ENCODE measurements at regions not wholly inside any gene's neighbourhood (a gene's known extent, or its start where the extent isn't known, plus 50 kb on each side); places are given as distances from the start of the nearest gene placed in this dataset.
"Not testable (repeated sequence)": the region's sequence is repeated elsewhere in the genome, so short reads cannot be mapped to it uniquely, and the experiment has no call there.

DNA sequence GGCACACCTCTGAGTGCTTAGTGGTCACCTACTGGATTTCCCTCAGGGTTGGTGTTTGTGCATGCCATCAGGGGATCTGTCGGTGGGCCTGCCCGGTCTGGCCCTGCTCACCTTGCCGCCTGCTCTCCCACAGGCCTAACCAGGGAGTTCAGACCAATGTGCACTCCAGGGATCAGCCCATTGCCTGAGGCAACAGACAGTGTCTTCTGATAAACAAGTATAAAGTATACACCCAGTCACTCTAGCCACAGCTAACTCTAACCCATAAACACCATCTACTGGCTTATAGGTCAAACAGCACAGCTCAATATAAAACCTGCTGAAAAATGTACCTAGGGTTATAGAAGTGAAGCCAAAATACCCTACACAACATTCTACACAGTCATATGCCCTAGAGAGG, 1300.0 kb downstream of the PLA2G4A start:
- DNase-seq (ENCODE audit: low read depth) = no peak
- no peak overlapping the region for H3K4me3 ChIP-seq (ENCODE audit: low read depth, low read length)

DNA sequence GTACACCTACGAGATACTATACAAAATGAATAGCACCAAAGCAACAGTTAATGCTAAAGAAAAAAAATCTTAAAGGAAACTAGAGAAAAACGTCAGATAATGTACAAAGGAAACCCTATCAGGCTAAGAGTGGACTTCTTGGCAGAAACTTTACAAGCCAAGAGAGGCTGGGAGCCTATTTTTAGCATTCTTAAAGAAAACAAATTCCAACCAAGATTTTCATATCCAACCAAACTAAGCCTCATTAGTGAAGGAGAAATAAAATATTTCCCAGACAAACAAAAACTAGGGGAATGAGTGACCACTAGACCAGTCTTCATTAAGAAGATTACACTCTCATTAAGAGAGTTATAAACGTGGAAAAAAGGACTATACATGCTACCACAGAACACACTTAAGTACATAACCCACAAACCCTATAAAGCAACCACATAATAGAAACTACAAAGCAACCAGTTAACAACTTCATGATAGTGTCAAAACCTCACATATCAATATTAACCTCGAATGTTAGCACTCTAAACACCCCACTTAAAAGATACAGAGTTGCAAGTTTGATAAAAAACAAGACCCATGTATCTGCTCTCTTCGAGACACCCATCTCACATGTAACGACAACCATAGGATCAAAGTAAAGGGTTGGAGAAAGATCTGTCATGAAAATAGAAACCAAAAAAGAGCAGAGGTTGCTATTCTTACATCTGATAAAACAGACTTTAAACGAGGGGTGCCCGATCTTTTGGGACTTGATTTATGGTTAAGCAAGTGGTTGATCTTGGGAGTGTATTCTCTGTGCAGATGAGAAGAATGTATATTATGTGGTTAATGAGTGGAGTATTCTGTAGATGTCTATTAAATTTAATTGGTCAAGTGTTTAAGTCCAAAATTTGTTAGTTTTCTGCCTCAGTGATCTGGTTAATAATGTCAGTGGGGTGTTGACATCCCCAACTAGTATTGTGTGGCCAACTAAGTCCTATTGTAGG, 1301.4 kb downstream of the PLA2G4A start:
- DNase-seq (ENCODE audit: low read depth) = no peak
- H3K4me3 ChIP-seq (ENCODE audit: low read depth, low read length) = no peak overlapping the region

DNA sequence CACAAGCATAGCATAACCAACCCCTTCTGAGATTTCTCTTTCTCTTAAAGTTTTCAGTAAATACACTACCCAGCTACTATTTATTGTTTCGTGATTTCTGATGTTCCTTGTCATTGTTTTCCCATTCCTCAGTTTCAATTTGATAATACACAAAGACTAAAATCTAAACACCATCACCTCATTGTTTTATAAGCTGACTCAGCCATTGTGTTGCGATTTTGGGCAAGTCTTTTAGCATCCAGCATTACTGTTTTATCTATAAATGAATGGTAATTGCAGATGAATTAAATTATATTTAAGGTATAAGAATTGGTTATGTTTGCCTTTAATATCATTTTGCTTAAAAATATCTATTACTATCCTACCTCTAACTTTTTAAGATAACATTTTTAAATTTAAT, 1308.5 kb downstream of the PLA2G4A start:
- H3K4me3 ChIP-seq (ENCODE audit: low read depth, low read length) = no peak overlapping the region
- no peak for DNase-seq (ENCODE audit: low read depth)

DNA sequence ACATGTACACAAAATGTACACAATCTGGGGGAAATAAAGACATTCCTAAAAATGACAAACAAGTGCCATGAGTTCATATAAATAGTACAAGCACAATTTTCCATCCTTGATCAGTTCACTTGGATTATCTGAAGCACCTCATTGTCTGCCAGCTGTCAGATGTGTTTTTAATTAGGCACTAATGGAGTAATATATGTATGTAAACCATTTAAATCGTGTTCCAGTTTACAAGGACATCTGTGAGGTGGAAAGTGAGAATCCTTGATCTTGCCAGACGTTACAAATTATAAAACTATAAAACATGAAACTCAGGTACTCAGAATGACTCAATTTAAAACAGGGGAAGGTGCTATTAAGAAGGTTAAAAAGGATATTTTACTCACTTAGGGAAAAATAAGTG, 1312.2 kb downstream of the PLA2G4A start:
- DNase-seq (ENCODE audit: low read depth) = no peak
- no peak overlapping the region for H3K4me3 ChIP-seq (ENCODE audit: low read depth, low read length)

DNA sequence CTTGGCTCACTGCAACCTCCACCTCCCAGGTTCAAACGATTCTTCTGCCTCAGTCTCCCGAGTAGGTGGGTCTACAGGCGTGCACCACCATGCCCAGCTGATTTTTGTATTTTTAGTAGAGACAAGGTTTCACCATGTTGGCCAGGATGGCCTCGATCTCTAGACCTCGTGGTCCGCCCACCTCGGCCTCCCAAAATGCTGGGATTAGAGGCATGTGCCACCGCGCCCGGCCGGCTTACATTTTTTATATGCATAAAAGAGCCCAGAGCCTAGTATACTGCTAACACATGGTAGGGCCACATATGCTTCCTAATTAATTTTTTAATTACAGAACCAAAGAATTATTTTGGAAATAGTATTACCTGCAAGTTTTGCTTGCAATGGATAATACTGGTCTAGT, 1325.4 kb downstream of the PLA2G4A start:
- H3K4me3 ChIP-seq (ENCODE audit: low read depth, low read length) = no peak overlapping the region
- DNase-seq (ENCODE audit: low read depth) = no peak

DNA sequence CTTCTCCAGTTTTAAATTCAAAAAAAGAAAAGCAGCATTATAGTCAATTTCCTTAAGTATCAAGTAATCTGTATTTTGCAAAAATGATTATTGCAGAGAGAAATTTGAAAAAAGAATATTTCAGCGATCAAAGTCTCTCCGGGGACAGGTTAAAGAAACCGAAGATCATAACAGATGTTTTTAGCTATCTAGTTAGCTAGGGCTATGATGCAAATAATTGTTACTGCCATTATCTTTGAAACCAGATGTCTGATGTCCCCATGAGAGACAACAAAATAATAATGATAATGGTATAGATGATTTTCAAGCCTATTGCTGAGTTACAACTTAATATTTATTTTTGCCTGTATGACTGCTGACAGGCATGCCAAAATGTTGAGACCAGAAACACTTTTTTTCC, 1326.0 kb downstream of the PLA2G4A start:
- no peak for DNase-seq (ENCODE audit: low read depth)
- no peak overlapping the region for H3K4me3 ChIP-seq (ENCODE audit: low read depth, low read length)

DNA sequence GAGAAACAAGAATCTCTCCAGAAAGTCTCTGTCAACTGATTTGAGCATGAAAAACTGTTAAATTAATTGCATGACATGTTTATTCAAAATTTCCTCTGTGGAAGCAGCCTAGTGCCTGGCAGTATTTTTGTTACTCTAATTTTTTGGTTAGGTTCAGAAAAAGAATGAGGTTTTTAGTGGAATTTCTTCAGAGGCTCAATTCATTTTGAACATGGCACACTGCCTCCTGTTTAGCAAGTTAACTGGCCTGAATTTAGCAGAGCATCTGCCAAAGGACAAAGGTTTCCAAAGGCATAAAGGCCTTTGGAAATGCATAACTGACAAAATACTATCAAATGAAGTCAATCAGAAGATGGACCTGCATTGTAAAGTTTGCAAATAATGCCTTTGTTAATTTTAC, 1326.5 kb downstream of the PLA2G4A start:
- H3K4me3 ChIP-seq (ENCODE audit: low read depth, low read length) = no peak overlapping the region
- DNase-seq (ENCODE audit: low read depth) = no peak

DNA sequence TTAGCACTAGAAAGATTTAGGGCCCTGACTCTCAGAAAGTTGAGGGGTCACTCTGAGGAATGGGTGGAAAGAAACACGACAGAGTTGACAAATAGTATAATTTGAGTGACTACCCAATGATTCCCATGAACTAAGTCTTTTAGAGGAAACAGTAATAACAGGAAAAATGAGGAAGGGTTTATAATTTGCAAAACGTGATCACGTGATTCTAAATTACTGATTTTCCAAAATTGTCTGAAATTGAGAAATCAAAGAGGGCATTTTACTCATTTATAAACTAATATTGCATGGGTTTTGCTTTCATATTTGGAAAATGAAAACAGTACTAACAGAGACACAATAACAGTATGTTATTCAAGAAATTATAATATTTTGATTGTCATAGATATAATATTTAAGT, 1335.7 kb downstream of the PLA2G4A start:
- no peak for DNase-seq (ENCODE audit: low read depth)
- no peak overlapping the region for H3K4me3 ChIP-seq (ENCODE audit: low read depth, low read length)

DNA sequence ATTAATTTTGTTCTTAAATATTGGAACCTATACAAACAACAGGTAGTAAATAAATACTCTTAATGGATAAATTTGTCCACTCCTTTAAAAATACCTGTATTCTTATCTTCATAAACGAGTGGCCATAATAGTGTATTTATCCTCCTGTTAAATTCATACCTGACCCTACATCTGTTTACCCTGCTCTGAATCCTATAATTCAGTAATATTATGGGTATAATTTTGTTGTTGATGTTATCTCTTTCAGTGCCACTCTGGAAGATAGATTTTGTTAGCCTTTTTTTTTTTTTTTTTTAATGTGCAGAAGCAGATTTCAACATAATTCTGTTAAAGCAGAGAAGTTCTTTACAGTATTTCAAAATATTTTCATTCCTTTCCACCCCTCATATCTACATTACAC, 1337.9 kb downstream of the PLA2G4A start:
- no peak overlapping the region for H3K4me3 ChIP-seq (ENCODE audit: low read depth, low read length)

DNA sequence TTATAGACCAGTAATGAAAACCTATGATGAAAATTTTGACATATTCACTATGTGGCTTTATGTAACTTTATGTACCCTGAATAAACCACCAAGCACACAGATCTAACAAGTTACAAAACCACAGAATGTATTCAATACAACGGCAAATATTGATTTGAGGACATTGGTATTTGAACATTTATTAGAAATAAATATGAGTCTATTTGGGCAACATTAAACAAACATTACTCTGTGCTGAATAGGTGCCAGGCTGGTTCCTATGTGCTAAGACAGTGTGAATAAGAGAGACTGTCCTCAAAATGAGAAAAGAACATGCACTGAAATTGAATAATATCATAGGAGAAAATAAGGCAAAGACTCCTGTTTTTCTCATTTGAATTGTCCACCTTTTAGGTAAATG, 1341.2 kb downstream of the PLA2G4A start:
- DNase-seq (ENCODE audit: low read depth) = no peak
- no peak overlapping the region for H3K4me3 ChIP-seq (ENCODE audit: low read depth, low read length)

More for the DNA sequence above, 1337.9 kb downstream of the PLA2G4A start:
- DNase-seq (ENCODE audit: low read depth) = no peak

DNA sequence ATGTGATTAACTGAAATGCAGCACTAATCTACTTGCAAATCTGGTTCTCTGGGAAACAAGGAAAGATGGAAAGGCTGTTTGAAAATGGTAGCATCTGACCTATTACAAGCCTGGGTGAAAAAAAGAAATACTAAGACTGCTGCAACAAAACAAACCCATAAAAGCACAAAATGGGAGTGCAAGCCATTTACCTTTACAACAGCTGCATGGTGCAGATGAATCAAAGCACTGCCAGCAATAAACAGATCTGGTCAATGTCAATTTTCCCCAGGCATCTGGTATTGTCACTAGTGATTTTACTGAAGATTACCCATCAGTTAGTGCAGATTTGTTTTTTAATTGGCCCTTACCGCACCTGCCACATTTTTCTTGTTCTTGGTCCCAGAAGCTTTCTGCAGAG, 1341.7 kb downstream of the PLA2G4A start:
- DNase-seq (ENCODE audit: low read depth) = no peak
- H3K4me3 ChIP-seq (ENCODE audit: low read depth, low read length) = no peak overlapping the region

DNA sequence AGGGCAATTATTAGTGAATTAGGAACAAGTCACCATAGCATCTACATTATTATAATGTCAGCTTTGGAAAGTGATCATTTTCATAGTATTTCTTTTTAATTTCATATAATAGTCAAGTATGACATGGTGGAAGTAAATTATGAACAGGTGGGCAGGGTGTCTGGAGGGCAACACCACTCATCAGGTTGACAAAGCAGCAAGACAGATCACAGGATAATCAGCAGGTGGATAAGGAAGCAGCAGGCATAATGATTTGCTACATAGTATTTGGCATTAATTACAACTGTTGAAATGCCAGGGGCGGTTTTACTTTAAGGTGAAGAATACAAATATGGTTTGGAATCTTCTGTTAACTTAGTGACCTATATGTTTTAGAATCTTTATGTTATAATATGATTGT, 1342.2 kb downstream of the PLA2G4A start:
- no peak overlapping the region for H3K4me3 ChIP-seq (ENCODE audit: low read depth, low read length)
- DNase-seq (ENCODE audit: low read depth) = no peak

DNA sequence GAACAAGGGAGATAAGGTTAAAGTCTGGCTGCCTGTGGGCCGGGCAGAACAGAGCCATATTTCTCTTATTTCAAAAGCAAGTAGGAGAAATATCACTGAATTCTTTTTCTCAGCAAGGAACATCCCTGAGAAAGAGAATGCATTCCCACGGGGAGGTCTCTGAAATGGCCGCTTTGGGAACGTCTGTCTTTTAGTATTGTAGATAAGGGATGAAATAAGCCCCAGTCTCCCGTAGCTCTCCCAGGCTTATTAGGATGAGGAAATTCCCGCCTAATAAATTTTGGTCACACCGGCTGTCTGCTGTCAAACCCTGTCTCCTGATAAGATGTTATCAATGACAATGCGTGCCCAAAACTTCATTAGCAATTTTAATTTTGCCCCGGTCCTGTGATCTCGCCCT, 1353.3 kb downstream of the PLA2G4A start:
- H3K4me3 ChIP-seq (ENCODE audit: low read depth, low read length); DNase-seq (ENCODE audit: low read depth): not testable (repeated sequence)

DNA sequence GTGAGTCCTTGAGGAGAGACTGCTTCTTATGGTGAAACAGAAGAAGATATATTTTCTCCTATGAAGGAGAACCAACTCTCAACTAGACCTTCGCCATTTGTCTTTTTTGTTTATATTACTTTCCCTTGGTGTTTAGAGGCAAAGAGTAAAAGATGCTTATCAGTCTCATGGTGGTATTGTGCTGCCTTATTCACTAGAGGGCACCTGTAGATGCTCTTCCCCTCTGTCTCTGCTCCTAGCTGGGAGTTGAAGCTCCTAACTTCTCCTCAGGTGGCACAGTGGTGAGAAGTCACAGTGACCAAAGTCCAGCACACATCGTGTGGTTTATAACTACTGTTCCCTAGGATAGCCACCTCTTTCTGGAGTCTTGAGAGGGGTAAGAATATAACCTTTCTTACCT, 1359.6 kb downstream of the PLA2G4A start:
- no peak for DNase-seq (ENCODE audit: low read depth)

DNA sequence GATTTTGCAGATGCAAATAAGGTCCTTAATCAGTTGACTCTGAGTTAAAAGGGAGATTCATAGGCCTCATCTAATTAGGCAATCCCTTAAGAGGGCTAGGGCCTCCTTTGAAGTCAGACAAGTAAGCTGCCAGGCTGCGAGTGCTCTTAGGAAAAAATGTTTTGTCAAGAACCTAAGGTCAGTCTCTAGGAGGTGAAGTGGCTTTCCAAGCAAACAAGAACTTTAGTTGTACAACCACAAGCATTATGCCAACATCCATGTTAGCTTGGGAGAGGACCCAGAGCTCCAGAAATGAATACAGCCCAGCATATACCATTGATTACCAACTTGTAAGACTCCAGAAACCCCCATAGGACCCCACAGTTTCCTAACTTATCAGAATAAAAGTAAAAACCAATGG, 1366.2 kb downstream of the PLA2G4A start:
- no peak for DNase-seq (ENCODE audit: low read depth)
- no peak overlapping the region for H3K4me3 ChIP-seq (ENCODE audit: low read depth, low read length)

More for the DNA sequence above, 1359.6 kb downstream of the PLA2G4A start:
- no peak overlapping the region for H3K4me3 ChIP-seq (ENCODE audit: low read depth, low read length)

DNA sequence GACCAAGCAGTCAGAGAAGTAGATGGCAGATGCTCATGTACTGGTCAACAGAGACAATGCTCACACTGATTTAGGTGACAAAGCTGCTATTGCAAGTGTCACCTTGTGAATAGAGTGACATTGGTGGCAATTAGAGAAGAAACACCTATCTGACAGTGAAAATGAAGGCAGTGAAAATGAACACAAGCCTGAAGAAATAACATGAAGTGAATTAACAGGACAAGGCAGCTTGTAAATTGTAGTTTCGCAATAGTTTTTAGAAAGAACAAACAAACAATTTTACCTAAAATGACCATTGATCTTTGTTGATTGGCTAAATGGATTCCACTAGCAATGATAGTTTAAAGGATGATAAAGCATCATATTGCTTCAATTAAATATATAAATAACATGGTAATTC, 1389.5 kb downstream of the PLA2G4A start:
- no peak for DNase-seq (ENCODE audit: low read depth)
- no peak overlapping the region for H3K4me3 ChIP-seq (ENCODE audit: low read depth, low read length)

DNA sequence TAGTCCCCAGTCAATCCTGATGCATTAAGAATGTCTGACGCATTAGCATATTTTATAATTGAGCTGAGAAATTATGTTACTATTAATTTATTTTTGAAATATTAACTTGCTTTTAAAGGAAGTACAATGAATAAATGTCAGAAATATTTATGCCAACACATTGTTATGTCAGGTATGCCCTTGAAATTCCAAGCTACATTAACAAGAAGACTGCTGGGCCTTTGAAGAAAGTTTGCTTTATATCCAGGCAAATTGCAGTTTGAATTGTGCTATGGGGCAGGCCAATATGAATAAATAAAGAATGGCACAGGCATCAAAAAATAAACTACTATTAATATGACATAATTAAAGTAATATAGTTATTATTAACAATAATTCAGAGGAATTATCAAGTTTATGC, 1391.3 kb downstream of the PLA2G4A start:
- no peak overlapping the region for H3K4me3 ChIP-seq (ENCODE audit: low read depth, low read length)
- no peak for DNase-seq (ENCODE audit: low read depth)

DNA sequence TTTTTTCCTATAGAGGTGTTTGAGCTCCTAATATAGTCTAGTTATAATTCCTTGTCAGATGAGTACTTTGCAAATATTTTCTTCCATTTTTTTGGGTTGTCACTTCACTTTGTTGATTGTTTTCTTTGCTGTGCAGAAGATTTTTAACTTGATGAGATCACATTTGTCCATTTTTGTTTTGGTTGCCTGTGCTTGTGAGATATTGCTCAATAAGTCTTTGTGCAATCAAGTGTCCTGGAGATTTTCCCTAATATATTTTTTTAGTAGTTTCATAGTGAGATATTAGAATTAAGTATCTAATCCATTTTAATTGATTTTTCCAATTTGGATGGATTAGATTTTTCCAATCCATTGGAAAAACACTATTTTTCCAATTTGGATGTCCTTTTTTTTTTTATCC, 1395.5 kb downstream of the PLA2G4A start:
- DNase-seq (ENCODE audit: low read depth) = no peak

DNA sequence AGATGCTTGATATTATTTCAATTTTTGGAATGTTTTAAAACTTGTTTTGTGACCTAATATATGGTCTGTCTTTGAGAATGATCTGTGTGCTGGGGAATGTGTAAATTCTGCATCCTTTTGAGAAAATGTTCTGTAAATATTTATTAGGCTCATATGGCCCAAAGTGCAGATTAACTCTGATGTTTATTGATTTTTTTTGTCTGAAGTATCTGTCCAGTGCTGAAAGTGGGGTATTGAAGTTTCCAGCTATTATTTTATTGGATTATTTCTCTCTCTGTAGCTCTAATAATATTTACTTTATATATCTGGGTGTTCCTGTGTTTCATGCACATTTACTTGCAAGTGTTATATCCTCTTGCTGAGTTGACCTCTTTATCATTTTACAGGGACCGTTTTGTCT, 1397.2 kb downstream of the PLA2G4A start:
- H3K4me3 ChIP-seq (ENCODE audit: low read depth, low read length) = no peak overlapping the region
- no peak for DNase-seq (ENCODE audit: low read depth)

More for the DNA sequence above, 1395.5 kb downstream of the PLA2G4A start:
- no peak overlapping the region for H3K4me3 ChIP-seq (ENCODE audit: low read depth, low read length)

DNA sequence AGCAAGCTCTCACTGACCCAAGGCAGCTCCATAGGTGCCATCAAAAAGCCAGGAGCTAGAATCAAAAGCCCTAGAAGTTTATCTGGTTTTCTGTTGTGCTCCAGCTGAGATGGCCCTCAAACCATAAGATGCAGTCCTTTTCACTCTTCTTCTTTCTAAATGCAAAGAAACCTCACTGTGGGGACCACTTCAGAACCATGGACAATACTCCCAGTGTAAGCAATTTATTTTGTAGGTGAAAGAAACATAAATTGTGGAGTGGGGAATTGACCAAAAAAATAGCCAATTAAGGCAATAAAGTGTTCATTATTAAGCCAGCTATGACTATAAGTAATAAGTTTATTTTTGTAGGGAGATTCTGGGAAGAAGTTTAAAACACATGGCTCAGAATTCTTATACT, 1399.9 kb downstream of the PLA2G4A start:
- H3K4me3 ChIP-seq (ENCODE audit: low read depth, low read length) = no peak overlapping the region
- no peak for DNase-seq (ENCODE audit: low read depth)

Measured in skeletal muscle cell (primary cell).